Hematopoietic multipotent progenitor cell (in vitro differentiated cells): ENCODE measurements at regions not wholly inside any gene's neighbourhood (a gene's known extent, or its start where the extent isn't known, plus 50 kb on each side); places are given as distances from the start of the nearest gene placed in this dataset.

Experiments
- DNase-seq, 3 donors: peaks; one replicate each; pipeline ENCODE4 v3.0.0-alpha.2; 2011 to 2015; ENCODE audit warnings: low read depth in 2 of 3, low spot score in 2 of 3

- DNase-seq = no peak
Measured at GRCh38 chr2:226247289-226248275, 552.0 kb downstream of the IRS1 start.

DNA sequence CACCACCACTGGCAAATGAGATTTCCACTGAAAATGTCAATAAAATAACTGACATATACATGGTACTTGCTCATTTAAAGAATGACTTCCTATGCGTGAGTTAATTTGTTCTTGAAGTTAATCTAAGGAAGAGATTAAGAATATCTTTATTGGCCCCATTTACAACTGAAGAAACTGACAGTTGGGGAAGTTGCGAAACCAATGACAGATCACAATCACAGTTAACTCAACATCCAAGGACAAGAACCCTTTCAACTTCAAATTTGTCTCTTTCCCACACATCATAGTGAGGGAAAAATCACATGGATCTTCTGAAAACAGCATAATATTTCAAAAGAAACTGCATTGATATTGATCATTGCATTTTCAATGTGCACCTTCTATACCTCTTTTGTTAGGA is 565.4 kb downstream of the IRS1 start:
- no peak for DNase-seq

DNA sequence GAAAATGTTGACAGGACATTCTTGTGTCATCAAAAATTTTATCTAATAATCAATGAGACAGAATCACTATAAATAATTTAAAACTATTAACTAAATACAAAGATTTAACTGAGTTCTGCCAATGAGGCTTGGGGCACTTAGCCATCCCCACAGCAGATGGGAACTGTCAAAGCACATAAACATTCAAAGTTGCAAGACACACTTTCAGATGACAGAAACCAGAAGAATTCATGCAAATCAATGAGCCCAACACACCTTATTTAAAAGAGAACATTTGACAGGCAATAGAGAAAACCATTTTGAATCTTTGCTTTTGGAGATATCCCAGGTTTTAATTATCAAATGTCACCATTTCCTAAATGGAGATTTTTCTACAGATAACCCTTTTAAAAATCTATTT is 566.2 kb downstream of the IRS1 start:
- DNase-seq = no peak

- DNase-seq = no peak
Measured at GRCh38 chr2:226228080-226228479, 571.5 kb downstream of the IRS1 start.

GRCh38 chr2:226227341-226227740 is 572.3 kb downstream of the IRS1 start:
- no peak for DNase-seq

- no peak for DNase-seq
Measured at GRCh38 chr2:226223704-226224103, 575.9 kb downstream of the IRS1 start.

- no peak for DNase-seq
Measured at GRCh38 chr2:226220511-226220910, 579.1 kb downstream of the IRS1 start.

GRCh38 chr2:226217191-226217590 is 582.4 kb downstream of the IRS1 start:
- DNase-seq = no peak

DNA sequence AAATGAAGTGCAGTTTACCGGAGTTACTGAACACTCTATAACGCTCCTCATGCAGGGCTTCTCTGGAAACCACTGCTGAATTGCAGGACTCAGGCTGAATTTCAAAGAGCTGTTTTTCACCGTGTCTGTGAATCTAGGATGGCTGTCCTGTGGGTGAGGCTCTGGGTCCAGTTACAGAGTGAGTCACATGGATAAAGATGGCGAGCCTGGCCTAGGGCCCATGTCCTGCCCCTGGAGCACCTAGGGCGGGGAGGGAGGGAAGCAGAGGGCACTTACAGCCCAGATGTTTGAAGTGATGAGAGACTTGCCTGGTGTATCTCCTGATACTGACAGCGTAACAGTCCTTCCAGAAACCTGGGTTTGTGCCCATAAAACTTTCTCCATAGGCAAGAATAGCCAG is 583.0 kb downstream of the IRS1 start:
- no peak for DNase-seq

DNA sequence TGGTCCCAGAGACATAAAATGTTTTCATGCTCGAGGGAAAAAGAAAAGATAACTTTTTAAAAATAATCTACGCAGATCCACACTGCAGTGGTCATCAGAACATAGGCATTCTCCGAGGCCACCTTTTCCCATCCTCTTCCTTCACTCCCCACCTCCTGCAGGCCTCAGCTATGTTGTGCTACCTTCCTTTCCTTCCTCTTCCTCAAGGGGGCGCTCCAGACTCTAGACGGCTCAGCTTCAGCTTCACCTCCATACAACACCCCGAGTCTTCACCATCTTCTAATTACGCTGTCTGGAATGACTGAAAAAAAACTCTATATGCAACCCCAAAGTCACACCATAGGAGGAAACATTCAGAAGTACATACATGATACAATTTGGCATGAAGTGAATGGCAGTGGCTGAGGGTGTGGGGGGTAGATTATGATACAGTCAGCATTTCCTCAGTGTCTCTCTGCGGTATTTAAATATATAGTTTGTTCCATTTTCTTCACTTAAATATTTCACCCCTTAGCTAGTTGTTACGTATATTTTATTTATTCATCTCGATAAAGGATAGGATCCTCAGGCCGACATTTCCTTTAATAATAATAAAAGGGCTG is 583.6 kb downstream of the IRS1 start:
- peak; percentile 13 to 67 (median 33) for DNase-seq

- DNase-seq = no peak
Measured at GRCh38 chr2:226213717-226214116, 585.9 kb downstream of the IRS1 start.

DNA sequence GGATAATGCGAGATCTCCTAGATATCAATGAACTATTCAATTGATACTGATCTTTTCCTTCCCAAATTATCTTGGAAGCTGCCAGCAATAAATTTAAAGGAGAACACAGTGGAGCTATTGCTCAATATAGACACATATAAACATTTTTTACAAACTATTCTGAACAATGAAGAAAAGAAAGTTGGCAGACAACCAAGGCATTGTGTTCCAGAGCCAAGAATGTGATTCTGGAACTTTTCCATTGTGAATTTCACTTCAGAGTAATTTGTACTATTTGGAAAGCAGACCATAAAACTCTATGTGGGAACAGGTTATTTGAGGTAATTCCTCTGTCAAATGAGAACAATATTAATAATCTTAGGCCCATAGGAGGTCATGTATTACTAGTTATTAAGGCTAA is 588.2 kb downstream of the IRS1 start:
- no peak for DNase-seq

DNA sequence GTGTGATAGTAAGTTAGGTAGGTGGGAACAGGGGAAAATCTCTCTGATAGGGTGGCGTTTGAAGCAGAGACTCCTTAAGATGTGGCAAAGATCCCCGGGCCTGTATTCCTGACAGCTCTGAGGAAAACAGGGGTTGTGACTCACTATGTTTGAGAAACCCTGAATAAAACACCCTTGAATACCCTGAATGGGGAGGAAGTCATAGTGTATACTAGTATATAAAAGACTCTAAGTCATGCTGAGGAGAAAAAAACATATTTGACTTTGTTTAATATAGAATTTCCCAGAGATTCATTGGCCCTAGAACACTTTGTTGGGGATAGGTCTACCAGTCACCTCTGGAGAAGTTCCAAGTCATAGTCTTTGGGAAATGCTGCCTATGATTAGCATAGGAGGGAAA is 590.9 kb downstream of the IRS1 start:
- no peak for DNase-seq

- no peak for DNase-seq
Measured at GRCh38 chr2:226207671-226208070, 591.9 kb downstream of the IRS1 start.

DNA sequence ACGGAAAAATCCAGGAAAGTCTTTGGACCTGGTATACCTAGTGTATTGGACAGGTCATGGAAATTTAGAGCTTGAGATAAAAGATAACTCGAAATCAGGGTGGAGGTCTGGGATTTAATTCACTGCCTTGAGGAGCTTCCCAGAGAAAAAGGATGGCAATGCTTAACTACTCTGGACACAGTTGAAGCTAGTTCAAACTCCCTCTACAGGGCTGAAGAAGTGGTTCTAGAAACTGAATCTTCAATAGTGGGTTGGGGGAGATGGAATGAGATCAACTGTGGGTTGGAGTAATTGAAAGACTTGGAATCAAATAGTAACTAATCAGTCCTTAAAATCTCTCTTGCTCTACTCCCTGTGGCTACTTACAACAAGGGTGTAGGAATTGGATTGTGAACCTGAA is 600.1 kb downstream of the IRS1 start:
- no peak for DNase-seq

DNA sequence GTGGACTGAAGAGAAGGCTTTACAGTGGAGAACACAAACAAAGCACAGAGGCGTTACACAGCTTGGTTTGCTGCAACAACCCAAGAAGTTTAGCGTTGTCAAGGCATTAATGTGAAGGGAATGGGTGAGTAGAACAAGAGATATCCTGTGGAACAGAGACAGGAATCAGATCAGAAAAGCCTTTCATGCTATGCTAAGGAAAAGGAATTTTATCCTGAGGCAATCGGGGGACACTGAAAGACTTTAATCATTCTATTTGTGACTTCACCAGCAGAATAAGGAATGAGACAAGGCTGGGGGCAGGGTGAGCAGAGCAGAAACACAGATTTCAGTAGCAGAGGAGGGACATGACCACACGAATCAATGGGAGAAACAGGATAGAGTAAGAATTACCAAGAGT is 600.7 kb downstream of the IRS1 start:
- DNase-seq = no peak

DNA sequence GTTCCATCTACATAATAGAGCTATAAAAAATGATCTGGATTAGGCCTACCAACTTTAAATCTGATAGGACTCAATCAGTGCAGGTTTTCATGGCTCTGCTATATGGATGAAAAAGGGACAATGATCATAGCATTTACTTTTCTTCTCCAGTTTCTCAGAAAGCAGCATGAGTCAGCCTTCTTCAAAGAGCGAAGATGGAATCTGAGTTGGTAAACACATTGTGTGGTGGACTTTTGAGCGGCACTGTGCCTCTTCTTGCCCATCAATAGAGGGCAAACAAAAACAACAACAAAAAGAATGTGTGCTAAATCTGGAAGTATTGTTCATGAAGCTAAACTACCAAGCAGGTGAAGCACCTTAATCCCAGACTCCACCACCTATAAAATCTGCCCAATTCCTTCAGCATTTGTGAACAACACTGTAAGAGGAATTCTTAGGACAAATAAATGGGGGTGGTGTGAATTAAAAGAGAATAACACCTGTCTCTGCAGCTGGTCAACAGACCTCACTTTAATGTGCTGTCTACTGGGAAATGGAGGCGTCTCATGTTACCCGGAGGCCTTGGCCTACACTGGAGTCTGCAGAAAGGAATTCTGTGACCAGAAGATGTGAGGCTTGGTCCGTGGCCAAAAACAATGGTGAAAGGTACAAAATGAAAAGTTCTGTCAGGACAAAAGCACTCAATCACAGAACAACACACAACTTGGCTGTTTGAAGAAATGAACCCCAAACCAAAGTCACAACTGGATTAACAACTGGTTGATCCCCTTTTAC is 609.0 kb downstream of the IRS1 start:
- no peak for DNase-seq

- DNase-seq = no peak
Measured at GRCh38 chr2:226189061-226189460, 610.6 kb downstream of the IRS1 start.

- DNase-seq = peak in 1 of 3 donors; percentile 54
Measured at GRCh38 chr2:226187616-226188015, 612.0 kb downstream of the IRS1 start.

GRCh38 chr2:226187156-226187555 is 612.5 kb downstream of the IRS1 start:
- DNase-seq = no peak

GRCh38 chr2:226185616-226186211 is 613.9 kb downstream of the IRS1 start:
- DNase-seq = peak in 1 of 3 donors; percentile 24
